ENCODE measurements at regions not wholly inside any gene's neighbourhood (a gene's known extent, or its start where the extent isn't known, plus 50 kb on each side); places are given as distances from the start of the nearest gene placed in this dataset.

DNA sequence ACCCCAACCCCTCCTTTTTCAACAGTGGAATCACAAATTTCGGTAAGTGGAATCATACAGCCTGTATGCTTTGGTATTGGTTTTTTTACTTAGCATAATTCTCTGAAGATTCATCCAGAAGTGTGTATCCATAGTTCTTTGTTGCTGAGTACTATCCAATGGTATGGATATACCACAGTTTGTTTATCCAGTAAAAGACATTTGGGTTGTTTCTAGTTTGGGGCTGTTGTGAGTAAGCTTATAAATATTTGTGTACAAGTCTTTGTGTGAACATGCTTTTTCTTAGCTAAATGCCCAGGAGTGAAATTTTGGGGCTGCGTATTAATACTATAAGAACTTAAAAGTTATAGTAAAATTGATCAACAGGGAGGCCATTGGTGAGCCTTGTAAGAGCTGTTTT, 57.5 kb upstream of the GC start:
- CTCF ChIA-PET, result no interaction called here
- intact Hi-C loops (cut with micrococcal nuclease; ENCODE audit: unreplicated experiment), result no loop called here
- no peak for TF ChIP-seq EZH2 (IDR thresholded peaks at IDR 0.05; ENCODE audit: low read depth)
- TF ChIP-seq, protein P1, sequence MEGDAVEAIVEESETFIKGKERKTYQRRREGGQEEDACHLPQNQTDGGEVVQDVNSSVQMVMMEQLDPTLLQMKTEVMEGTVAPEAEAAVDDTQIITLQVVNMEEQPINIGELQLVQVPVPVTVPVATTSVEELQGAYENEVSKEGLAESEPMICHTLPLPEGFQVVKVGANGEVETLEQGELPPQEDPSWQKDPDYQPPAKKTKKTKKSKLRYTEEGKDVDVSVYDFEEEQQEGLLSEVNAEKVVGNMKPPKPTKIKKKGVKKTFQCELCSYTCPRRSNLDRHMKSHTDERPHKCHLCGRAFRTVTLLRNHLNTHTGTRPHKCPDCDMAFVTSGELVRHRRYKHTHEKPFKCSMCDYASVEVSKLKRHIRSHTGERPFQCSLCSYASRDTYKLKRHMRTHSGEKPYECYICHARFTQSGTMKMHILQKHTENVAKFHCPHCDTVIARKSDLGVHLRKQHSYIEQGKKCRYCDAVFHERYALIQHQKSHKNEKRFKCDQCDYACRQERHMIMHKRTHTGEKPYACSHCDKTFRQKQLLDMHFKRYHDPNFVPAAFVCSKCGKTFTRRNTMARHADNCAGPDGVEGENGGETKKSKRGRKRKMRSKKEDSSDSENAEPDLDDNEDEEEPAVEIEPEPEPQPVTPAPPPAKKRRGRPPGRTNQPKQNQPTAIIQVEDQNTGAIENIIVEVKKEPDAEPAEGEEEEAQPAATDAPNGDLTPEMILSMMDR (conservative IDR thresholded peaks at IDR 0.05), result no peak
- no peaks in the 10 kb centered on the region for H3F3A ChIP-seq (ENCODE audit: insufficient read depth, low read depth)
- no peaks in the 10 kb centered on the region for H3K79me2 ChIP-seq (ENCODE audit: low read depth)
- no peak for DNase-seq
- no peaks in the 10 kb centered on the region for H3K4me1 ChIP-seq (replicated peaks; ENCODE audit: insufficient read depth)
- no peak overlapping the region for H3K27ac ChIP-seq
- H3K36me3 ChIP-seq (ENCODE audit: low read depth), result no peaks in the 10 kb centered on the region
- no peaks in the 10 kb centered on the region for H4K20me1 ChIP-seq (ENCODE audit: insufficient read depth)
- no peak overlapping the region for H3K4me3 ChIP-seq
- POLR2A ChIA-PET (ENCODE audit: unreplicated experiment), result no interaction called here
- no peak overlapping the region for H3K4me2 ChIP-seq
- H3K9me2 ChIP-seq (ENCODE audit: insufficient read depth), result no peaks in the 10 kb centered on the region
- no TSS peak for BruUV-seq (replicated peaks)
- H3K27me3 ChIP-seq (ENCODE audit: insufficient read depth, low read depth), result no peaks in the 10 kb centered on the region
- H3K9me3 ChIP-seq (ENCODE audit: insufficient read depth, low read depth), result no peaks in the 10 kb centered on the region
- no peak overlapping the region for H2AFZ ChIP-seq

DNA sequence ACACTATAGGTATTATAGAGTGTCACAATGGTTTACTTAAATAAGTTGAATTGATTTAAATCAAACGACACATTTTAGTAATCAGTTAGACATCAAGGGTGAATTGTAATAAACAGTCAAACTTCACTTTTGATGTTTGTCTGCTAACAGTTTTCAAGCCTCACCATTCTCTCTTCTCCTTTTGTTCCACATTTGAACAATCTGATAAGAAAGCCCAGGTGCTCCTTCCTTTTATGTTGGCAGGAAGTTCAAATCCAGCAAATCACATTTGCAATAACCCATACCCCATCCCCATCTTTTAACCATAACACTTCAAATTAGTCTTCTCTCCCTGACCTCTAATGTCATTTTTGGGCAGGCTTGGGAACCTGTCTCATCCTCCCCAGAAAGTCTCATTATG, 63.4 kb upstream of the GC start:
- H3K9me2 ChIP-seq (ENCODE audit: insufficient read depth), result no peaks in the 10 kb centered on the region
- POLR2A ChIA-PET (ENCODE audit: unreplicated experiment), result no interaction called here
- no peaks in the 10 kb centered on the region for H3F3A ChIP-seq (ENCODE audit: insufficient read depth, low read depth)
- no TSS peak for BruUV-seq (replicated peaks)
- DNase-seq, result no peak
- CTCF ChIA-PET, result no interaction called here
- no peaks in the 10 kb centered on the region for H3K4me1 ChIP-seq (replicated peaks; ENCODE audit: insufficient read depth)
- H3K27ac ChIP-seq, result no peak overlapping the region
- H3K79me2 ChIP-seq (ENCODE audit: low read depth), result no peaks in the 10 kb centered on the region
- H3K4me3 ChIP-seq, result no peak overlapping the region
- TF ChIP-seq EZH2 (IDR thresholded peaks at IDR 0.05; ENCODE audit: low read depth), result no peak
- TF ChIP-seq, protein P1 (conservative IDR thresholded peaks at IDR 0.05), result no peak
- no peaks in the 10 kb centered on the region for H3K27me3 ChIP-seq (ENCODE audit: insufficient read depth, low read depth)
- H4K20me1 ChIP-seq (ENCODE audit: insufficient read depth), result no peaks in the 10 kb centered on the region
- no peaks in the 10 kb centered on the region for H3K9me3 ChIP-seq (ENCODE audit: insufficient read depth, low read depth)
- no peak overlapping the region for H2AFZ ChIP-seq
- H3K36me3 ChIP-seq (ENCODE audit: low read depth), result no peaks in the 10 kb centered on the region
- intact Hi-C loops (cut with micrococcal nuclease; ENCODE audit: unreplicated experiment), result no loop called here
- H3K4me2 ChIP-seq, result no peak overlapping the region

DNA sequence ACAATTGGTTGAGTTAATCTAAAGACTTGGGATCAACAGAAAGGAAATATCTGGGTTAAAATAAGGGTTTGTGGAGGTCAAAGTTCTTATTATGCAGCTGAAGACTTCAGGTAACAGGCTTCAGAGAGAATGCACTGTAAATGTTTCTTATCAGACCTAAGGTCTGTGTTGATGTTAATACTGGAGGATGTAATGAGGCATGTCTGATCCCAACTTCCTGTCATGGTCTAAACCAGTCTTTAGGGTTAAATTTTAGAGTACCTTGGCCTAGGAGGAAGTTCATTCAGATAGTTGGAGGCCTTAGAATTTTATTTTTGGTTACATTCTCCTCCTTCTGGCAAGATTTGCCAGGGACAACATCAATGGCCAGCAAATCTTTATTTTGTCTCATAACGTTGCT, 72.1 kb upstream of the GC start:
- no peak overlapping the region for H3K4me2 ChIP-seq
- no peaks in the 10 kb centered on the region for H3K9me2 ChIP-seq (ENCODE audit: insufficient read depth)
- no peak overlapping the region for H3K27ac ChIP-seq
- H3K9me3 ChIP-seq (ENCODE audit: insufficient read depth, low read depth), result no peaks in the 10 kb centered on the region
- no TSS peak for BruUV-seq (replicated peaks)
- no peak overlapping the region for H3K4me3 ChIP-seq
- no peaks in the 10 kb centered on the region for H3K4me1 ChIP-seq (replicated peaks; ENCODE audit: insufficient read depth)
- no peak overlapping the region for H2AFZ ChIP-seq
- no peak for DNase-seq
- TF ChIP-seq EZH2 (IDR thresholded peaks at IDR 0.05; ENCODE audit: low read depth), result no peak
- TF ChIP-seq, protein P1 (conservative IDR thresholded peaks at IDR 0.05), result no peak
- no peaks in the 10 kb centered on the region for H3K36me3 ChIP-seq (ENCODE audit: low read depth)
- CTCF ChIA-PET, result no interaction called here
- no peaks in the 10 kb centered on the region for H3K79me2 ChIP-seq (ENCODE audit: low read depth)
- H3K27me3 ChIP-seq (ENCODE audit: insufficient read depth, low read depth), result no peaks in the 10 kb centered on the region
- no peaks in the 10 kb centered on the region for H3F3A ChIP-seq (ENCODE audit: insufficient read depth, low read depth)
- POLR2A ChIA-PET (ENCODE audit: unreplicated experiment), result no interaction called here
- no peaks in the 10 kb centered on the region for H4K20me1 ChIP-seq (ENCODE audit: insufficient read depth)
- intact Hi-C loops (cut with micrococcal nuclease; ENCODE audit: unreplicated experiment), result no loop called here
